GM20431 (cell line): ENCODE measurements at regions not wholly inside any gene's neighbourhood (a gene's known extent, or its start where the extent isn't known, plus 50 kb on each side); places are given as distances from the start of the nearest gene placed in this dataset.
"Not testable (repeated sequence)": the region's sequence is repeated elsewhere in the genome, so short reads cannot be mapped to it uniquely, and the experiment has no call there.

Source experiments
- in situ Hi-C: fragments of 300-500 bp; cut with MseI, MboI; formaldehyde crosslinking; loops from one replicate; pipeline ENCODE4 v1.15.0; 2020; ENCODE audit warnings: low sequenced_read_pairs; ENCODE audit not compliant: unreplicated experiment

DNA sequence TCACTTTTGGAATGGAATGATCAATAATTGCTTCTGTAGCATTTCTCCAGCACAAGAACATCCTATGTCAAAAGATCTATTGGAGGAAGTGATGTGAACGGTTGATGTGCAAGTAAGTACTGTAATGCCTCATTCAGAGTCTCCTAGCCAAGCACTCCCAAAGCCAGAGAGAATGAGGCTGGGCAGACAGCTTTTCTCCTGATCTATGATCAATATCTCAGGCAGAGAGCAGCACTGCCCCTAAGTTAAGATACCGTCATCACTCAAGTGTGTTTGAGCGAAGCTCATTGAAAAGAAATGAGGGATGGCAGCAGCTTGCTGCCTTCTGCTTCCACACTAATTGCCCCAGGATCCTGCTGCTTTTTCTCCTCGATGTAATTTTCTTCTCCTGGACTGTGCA lies 324.1 kb upstream of the GRAMD2B start:
- in situ Hi-C loops: no loop called here

DNA sequence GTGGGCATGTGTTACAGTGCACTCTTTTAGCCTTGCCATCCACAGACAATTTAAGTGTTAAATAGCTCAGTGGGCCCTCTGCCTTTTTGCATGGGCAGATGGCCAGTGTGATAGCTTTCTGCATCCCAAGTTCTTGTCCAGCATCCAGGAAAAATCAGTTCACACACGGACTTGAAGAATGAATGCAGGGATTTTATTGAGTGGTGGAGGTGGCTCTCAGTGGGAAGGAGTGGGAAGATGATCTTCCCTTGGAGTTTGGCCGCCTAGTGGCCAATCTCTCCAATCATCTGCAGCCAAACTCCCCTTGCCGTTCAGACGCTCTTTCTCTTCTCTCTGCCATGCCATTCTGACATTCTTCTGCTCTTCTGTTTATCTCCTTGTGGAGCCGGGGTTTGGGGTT lies 322.4 kb upstream of the GRAMD2B start:
- in situ Hi-C loops: no loop called here

DNA sequence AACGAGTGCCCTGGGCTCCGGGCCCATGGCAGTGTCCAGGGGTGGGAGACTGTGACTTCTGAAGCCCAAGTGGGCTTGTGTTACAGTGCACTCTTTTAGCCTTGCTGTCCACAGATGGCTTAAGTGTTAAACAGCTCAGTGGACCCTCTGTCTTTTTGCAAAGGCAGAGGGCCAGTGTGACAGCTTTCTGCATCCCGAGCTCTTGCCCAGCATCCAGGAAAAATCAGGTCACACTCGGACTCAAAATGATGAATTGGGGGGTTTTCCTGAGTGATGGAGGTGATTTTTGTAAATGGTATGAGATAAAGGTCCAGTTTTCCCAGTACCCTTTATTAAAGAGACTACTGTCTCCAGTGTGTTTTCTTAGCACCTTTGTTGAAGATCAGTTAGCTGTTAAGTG lies 321.3 kb upstream of the GRAMD2B start:
- in situ Hi-C loops: no loop called here

DNA sequence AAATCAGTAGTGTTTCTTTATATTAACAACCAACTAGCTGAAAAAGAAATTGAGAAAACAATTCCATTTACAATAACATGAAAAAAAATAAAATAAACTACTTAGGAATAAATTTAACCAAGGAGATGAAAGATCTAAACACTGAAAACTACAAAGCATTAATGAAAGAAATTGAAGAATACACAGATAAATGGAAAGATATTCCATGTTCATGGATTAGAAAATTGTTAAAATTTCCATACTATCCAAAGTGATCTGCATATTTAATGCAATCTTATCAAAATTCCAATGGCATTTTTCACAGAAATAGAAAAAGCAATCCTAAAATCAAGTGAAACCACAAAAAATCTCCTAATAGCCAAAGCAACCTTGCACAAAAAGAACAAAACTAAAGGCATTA lies 320.2 kb upstream of the GRAMD2B start:
- in situ Hi-C loops: no loop called here

DNA sequence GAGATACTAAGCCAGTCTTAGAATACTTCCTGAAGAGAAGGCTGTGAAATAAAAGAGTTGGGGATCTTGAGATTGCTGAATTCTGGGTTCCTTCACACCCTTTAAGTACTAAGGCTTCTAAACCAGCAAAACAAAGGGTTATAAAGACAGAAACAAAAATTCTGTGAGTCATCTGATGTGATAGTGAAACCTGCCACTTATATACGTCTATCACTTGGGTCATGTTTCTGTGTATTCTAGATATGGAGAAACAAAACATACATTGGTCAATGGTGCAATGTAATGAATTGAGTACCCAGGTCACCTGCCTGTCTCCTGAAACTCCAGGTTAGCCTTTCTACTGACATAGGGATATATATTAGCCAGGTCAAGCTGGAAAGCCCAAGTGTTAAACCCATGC lies 319.3 kb upstream of the GRAMD2B start:
- in situ Hi-C loops: no loop called here

DNA sequence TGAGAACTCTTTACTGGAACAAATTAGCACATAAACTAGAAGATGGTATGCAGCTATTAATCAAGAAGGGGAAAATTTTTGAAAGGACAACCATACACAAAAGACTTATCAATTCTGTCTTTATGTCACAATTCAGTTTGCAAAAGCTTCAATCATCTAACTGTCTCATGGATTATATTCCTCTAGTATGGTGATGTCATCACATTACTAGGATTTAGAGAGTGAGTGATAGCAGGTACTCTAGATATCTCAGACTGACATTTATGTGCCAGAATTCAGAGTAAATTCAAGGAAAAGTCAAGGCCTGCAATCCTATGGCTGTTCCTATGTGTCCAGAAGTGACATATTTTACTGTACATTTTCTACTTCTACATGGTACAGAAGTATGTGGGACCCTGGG lies 318.9 kb upstream of the GRAMD2B start:
- in situ Hi-C loops: no loop called here

DNA sequence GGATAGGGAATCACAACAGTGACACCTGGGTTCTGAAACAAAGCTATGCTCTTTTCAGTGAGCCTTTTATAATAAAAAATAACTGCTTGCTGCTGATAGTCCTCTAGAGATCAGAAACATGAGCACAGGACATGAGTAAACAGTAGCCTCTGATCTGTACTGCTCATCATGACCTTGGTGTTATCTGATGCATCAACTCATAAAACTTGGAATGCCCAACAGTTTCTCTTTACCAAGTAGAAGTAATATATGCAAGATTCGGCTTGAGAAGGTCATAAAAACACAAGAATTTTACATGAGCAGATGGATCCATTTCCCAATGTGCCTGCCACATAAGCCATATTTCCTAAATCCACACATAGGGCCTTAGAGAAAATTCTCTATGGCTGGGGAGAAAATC lies 318.3 kb upstream of the GRAMD2B start:
- in situ Hi-C loops: no loop called here

DNA sequence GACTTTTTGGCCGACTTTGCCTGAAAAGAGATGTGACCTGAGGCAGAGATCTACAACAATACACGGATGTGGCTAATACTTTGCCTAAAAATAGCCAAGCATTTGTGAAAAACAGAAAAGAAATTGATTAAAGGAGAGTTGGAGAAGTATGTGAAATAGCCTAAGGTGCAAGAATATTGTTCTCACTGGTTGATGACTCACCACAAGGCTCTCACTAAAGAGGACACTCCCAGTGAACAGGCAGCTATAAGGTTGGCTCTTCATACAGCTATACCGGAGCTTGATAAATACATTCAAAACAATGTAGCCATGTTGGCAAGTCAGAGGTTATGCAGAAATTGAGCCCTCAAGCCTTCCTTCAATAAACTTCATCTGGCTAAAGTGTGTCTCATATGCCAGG lies 317.2 kb upstream of the GRAMD2B start:
- in situ Hi-C loops: no loop called here

DNA sequence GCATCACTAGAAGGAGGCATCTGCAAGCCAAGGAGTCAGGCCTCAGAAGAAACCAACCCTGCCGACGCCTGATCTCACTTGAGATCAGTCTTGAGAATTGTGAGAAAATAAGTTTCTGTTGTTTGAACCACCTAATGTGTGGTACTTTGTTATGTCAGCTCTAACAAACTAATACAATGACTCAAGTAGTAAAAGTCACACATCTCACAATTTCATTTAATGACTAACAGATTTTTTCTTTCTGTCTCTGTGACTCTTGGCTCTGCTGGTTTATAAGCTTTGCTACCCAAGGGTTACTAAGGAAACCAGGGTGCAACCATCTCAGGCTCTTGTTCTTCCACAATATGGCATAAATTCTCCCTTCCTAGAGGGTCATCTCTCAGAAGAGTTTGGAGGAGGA lies 315.8 kb upstream of the GRAMD2B start:
- in situ Hi-C loops: no loop called here

DNA sequence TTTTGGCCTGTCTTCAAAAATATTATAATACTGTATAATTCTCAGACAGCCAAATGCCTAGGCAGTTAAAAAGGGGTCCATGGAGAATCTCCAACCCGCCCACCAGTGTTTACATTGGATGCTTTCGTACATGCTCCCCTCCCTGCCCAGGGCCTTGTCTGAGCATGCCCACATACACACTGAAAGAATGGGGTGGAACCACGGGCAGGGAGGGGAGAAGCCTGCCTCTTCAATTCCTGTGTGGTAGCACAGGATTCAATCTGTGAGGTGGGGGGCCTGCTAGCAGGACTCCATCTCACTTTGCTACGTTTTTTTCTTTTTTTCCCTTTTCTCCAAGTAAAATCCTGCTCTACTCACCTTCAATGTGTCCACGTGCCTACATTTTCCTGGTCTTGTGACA lies 314.7 kb upstream of the GRAMD2B start:
- in situ Hi-C loops: no loop called here

DNA sequence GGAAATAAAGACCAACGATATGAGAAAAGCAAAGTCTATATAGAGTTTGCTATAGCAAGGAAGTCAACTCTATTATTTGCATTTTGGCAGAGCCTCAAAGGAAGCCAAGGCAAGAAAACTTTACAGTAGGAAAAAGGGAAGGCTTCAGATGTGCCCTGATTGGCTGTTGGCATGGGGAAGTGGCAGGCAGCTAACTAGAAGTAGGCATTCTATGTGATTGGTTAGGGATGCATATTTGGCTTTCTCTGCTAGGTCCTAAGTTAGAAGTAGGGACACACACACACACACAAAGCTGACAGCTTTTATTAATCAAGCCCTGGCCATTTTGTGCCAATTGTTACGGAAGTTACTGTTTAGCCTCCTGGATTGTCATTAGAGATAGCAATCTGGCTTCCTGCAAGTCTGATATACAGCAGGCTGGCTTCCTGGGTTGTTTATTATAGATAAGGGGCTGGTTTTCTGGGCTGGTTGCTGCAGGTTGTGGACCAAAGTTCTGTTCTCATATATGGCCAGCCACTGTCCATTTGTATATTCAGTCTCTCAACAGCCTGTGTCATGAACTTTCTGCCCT lies 308.1 kb upstream of the GRAMD2B start:
- in situ Hi-C loops: no loop called here

DNA sequence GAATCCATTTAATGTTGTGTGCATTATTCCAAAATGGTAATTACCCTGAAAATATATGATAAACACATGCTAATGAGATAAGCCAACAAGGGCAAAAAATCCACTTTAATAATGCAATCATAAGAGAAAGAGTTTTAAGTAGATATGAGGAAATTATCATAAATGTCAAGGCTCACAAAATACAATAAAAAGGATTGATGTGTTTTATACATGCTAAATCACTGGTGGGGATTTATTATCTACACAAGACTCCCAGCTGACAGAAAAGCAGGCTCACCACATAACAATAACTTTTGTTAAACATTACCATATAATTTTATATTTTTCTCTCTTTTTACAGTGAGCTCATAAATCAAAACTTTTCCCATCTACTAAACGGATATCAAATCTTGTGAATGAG lies 306.2 kb upstream of the GRAMD2B start:
- in situ Hi-C loops: no loop called here

DNA sequence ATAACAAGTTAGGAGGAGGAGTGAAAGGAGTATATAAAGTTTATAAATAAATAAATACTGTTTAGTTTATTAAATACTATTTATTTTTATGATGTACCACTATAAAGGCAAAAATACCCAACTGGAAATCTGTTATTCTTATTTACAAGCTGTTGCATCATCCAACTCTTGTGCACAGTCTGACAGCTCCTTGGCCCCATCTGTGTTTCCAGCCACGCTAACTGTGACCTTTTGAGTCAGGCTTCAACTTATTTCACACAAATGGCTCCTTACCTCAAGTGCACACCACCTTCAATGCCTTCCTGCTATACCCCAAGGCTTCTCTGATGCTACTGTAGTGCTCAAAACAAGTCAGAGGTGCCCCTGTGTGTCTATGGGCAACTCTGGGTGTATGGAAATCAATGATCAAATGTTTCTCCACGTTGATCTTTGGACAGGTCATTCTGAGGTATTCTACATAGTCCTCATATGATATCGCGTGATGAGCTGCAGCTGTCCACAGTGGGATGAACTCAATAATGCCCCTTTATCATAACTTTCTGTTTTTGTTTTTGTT lies 303.2 kb upstream of the GRAMD2B start:
- in situ Hi-C loops: no loop called here

DNA sequence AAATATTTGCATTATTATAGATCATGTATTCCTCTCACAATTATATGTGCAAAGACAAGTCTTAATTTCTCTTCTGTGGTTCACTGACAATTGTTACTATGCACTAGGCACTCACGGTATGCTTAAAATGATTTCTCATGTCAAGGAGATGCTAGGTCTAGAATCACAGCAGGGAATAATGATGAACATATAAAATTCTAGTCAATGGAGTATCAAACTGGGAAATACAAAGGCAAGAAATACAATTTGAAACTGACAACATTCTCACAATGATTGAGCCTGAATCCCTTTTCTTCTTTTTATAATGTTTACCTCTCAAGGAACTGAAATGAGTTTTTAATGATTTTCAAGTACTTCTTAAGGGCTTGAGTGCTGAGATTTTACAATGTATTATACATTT lies 302.3 kb upstream of the GRAMD2B start:
- in situ Hi-C loops: no loop called here

DNA sequence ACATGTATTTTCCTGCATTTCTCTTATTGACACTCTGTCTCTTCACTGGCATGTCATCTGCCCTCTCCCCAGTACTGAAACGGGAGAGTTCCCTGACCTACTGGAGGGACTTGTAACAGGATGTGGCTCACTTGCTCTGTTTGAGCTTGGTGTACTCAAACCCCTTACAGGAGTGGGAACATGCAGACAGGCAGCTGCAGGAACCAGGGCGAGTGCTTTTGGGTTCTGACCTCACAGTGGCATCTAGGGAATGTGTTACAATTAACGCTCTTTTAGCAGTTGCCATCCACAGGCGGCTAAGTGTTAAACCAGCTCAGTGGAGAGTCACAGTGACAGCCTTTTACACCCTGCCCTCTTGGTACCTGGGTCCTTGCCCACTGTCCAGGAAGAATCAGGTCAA lies 300.3 kb upstream of the GRAMD2B start:
- in situ Hi-C loops: no loop called here

DNA sequence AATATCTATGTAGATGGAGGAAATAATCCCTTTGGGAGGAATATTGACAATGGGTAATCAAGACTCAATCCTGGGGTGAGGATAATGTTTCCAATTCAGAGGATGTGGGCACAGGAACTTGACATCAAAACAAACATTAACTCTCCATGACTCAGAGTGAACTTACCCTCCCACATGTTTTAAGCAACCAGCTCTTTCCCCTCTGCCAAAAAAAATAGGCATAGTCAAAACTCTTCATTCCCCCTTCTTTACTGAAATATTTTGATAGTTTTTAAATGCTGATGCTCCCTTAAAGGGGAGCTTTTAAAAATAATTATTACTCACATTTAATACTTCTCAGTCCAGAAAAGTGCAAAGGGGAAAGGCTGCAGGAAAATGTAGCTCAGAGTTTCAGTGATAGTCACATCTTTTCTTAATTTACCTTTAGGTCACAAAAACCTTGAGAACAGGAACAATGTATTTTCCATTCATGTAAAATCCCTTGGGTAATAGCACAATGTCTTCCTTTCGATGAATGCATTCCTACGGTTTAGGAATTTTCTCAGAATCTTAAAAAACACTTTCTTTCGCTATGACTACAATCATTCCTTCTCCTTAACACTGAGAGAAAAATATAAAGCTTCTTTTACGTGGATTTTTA lies 298.4 kb upstream of the GRAMD2B start:
- in situ Hi-C loops: no loop called here

DNA sequence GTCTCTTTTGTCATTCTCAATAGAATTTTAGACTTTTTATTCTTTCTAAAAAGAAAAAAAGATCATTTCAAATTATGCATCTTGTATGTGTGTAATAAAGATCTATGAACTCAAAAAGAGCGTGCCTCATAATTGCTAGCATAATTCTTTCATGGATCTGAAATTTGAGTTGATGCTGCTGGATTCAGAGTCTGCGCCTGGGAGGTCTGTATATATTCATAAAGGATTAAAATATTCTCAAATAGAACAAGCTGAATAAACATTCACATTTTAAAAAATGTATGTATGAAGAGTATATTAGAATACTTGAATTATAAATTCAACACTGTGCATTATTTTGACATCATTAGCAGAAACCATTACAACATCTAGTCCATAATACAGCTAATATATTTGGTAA lies 297.8 kb upstream of the GRAMD2B start:
- in situ Hi-C loops: no loop called here

DNA sequence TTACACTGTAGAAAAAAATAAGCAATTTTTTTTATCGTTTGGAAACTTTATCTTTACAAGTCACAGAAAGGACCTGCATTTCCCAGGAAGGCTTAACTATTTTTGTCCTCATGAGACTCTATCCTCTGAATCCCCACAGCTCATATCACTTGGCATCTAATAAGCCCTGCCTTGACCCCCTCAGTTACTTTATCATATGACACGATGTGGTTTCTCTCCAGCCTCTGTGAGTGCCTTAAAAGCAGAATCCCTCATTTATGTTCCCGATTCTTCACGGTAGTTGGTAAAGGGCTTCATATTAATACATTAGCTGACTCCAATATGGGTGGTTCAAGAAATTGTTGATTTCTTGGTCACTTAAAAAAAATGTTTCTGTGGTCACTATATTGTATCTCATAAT lies 296.6 kb upstream of the GRAMD2B start:
- in situ Hi-C loops: no loop called here

DNA sequence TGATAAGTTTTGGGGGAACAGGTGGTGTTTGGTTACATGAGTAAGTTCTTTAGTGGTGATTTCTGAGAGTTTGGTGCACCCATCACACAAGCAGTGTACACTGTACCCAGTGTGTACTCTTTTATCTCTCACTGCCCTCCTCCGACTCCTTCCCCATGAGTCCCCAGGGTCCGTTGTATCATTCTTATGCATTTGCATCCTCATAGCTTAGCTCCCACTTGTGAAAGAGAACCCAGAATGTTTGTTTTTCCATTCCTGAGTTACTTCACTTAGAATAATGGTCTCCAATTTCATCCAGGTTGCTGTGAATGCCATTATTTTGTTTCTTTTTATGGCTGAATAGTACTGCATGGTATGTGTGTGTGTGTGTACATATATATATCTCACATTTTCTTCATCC lies 295.8 kb upstream of the GRAMD2B start:
- in situ Hi-C loops: not testable (repeated sequence)

DNA sequence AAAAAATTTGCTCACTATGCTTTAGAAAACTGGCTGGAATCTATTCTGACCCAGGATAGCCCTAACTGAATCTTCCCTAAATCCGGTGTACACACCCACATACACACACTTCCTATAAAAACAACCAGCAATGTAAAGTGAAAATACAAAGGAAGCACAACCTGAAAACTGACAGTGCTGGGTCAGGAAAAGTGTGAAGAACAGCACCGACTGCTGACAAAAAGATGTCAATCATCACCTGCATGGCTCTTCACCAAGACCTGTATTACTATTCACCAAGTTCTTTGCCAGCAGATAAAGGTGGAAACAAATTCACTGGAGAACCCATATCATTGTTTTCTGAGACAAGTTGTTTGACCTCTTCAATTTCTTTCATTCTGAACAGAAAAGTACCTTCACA lies 293.8 kb upstream of the GRAMD2B start:
- in situ Hi-C loops: no loop called here

DNA sequence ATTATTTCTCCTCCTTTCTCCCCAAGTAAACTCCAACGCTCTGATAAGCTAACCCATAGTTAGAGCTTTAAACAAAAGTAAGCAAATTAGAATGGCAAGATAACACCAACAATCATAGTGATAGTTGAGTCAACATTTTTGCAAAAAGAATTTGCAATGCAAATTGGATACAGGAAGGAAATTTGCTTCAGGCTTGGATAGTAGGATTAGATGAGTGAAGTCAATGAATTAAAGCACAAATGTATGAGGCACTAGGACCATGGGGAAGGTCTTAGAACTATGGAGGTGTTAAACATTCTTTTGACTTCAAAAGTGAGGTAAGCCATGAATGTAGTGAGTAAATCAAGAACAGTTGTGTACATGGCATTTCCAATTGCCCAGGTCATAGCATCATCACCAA lies 289.8 kb upstream of the GRAMD2B start:
- in situ Hi-C loops: no loop called here

DNA sequence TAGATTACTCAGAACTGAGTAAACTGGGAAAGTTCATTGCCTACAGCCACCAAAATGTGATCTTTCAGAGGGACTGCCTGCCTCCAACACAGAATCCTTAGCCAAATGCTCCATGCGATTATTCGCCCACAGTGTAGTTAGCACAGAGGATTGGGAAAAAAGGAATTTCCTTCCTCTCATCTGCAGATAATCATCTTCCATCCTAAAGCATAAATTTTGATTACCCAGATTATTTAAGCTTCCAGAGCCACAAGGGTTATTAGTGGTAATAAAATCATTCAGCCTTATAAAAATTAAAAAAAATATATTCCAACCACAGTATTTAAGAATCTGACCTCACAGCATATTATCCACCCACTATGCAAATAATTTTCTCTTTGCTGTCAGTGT lies 285.3 kb upstream of the GRAMD2B start:
- in situ Hi-C loops: no loop called here
